ENCODE measurements at regions not wholly inside any gene's neighbourhood (a gene's known extent, or its start where the extent isn't known, plus 50 kb on each side); places are given as distances from the start of the nearest gene placed in this dataset.

DNA sequence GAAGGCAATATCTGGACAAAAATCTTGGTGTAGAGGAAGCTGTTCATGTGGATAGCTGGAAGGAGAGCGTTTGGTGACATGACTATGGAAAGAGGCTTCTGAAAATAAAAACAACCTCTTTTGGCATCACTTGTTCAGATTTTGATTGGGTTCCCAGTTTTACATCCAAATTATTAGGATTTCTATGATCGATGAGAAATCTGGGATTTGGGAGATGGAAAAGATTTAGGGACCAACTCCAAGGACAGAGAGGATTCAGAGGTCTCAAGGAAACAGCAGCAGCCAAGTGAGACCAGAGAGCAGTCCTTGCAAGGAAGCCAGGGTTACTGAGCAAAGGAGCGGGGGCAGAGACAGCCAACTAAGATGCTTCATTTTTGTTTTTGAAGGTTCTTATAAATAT lies 441.7 kb downstream of the TRIB2 start:
- TF ChIP-seq, protein P1, sequence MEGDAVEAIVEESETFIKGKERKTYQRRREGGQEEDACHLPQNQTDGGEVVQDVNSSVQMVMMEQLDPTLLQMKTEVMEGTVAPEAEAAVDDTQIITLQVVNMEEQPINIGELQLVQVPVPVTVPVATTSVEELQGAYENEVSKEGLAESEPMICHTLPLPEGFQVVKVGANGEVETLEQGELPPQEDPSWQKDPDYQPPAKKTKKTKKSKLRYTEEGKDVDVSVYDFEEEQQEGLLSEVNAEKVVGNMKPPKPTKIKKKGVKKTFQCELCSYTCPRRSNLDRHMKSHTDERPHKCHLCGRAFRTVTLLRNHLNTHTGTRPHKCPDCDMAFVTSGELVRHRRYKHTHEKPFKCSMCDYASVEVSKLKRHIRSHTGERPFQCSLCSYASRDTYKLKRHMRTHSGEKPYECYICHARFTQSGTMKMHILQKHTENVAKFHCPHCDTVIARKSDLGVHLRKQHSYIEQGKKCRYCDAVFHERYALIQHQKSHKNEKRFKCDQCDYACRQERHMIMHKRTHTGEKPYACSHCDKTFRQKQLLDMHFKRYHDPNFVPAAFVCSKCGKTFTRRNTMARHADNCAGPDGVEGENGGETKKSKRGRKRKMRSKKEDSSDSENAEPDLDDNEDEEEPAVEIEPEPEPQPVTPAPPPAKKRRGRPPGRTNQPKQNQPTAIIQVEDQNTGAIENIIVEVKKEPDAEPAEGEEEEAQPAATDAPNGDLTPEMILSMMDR (IDR thresholded peaks at IDR 0.05), result no peak
- no peak for TF ChIP-seq POLR2A (IDR thresholded peaks at IDR 0.05)
- Histone ChIP-seq H3K36me3 (replicated peaks in 1 of 2; ENCODE audit: insufficient read depth in 1 of 2, low read depth in 2 of 2) (no peaks in the 10 kb centered on the region), H3K27ac (no peak overlapping the region), H3K9me3 (no peaks in the 10 kb centered on the region), H3K4me1 (no peaks in the 10 kb centered on the region), H3K27me3 (no peaks in the 10 kb centered on the region), H3K4me3 (no peak overlapping the region)
- ATAC-seq (no peak), DNase-seq (no peak)
- intact Hi-C loops (cut with DNase I), result no loop called here
- WGBS, 2 donors, result 74 to 79% methylated on average over 3 of the region's 3 CpGs

DNA sequence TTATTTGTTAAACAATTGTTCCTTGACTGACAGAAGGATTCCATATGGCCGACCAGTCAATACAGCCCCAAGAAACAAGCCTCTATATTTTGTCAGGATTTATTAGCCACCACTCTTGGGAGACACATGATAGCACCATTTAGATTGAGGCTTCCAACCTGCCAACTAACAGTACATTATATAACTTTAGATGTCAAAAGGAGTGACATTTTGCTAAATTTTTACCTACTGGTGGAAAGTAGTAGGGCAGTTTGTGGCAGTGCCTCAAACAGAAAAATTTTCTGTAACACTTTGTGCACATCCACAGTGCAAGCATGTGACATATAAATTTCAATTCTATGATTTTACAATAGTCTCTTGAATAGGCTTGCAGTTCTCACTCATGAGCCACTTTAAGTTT lies 464.0 kb downstream of the TRIB2 start:
- DNase-seq, result no peak
- ATAC-seq, result no peak
- WGBS, 2 donors, result 78 to 79% methylated on average over 1 of the region's 1 CpG
- H3K27me3 ChIP-seq, result no peaks in the 10 kb centered on the region
- intact Hi-C loops (cut with DNase I), result no loop called here
- H3K27ac ChIP-seq, result no peak overlapping the region
- TF ChIP-seq, protein P1 (IDR thresholded peaks at IDR 0.05), result no peak
- no peak for TF ChIP-seq POLR2A (IDR thresholded peaks at IDR 0.05)
- no peaks in the 10 kb centered on the region for H3K4me1 ChIP-seq
- H3K4me3 ChIP-seq, result no peak overlapping the region
- H3K9me3 ChIP-seq, result no peaks in the 10 kb centered on the region
- no peaks in the 10 kb centered on the region for H3K36me3 ChIP-seq (replicated peaks in 1 of 2; ENCODE audit: insufficient read depth in 1 of 2, low read depth in 2 of 2)

DNA sequence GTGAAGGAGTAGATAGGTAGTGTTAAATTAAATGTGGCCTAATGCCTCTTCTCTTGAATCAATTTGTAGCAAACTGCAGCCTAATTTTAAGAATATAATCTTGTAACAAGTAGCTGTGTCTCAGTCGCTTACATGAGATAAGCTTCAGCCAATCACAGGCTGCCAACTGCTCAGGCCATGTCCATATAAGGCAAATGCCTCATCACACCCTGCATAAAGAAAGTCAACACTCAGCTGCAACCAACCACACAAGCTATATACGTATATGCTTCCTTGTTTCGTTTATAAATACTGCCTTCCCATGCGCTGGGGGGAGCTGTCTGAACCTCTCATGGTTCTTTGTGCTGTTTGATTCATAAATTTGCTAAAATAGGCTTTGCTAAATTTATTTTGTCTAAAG lies 476.3 kb downstream of the TRIB2 start:
- no peak for ATAC-seq

DNA sequence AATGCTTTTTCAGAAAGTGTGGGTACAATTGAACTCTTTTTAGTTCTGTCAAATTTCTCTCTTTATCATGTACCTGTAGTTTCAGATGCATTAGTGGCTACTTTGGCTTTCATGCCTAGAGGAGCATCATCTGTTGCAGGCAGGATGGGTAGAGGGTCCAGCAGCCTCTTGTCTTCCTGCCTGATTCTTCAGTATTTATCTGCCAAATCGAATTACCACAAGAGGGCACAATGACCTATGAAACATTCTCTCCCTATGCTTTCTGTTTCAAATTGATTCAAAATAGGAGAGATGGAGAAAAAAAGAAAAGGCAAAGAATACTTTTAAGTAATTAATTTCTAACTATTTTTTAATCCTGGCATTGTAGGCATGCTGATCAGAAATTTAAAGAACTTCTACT lies 477.2 kb downstream of the TRIB2 start:
- DNase-seq (no peak), ATAC-seq (no peak)
- no peak for TF ChIP-seq POLR2A (IDR thresholded peaks at IDR 0.05)
- TF ChIP-seq, protein P1 (IDR thresholded peaks at IDR 0.05), result peak in 6 of 7 experiments; percentile 26 to 50 (median 41)
- 0% methylated on average over 1 of the region's 1 CpG for WGBS, 2 donors
- H3K27ac ChIP-seq, result no peak overlapping the region
- H3K4me1 ChIP-seq, result no peaks in the 10 kb centered on the region
- no peaks in the 10 kb centered on the region for H3K9me3 ChIP-seq
- intact Hi-C loops (cut with DNase I), result no loop called here
- no peak overlapping the region for H3K4me3 ChIP-seq
- H3K27me3 ChIP-seq, result no peaks in the 10 kb centered on the region
- H3K36me3 ChIP-seq (replicated peaks in 1 of 2; ENCODE audit: insufficient read depth in 1 of 2, low read depth in 2 of 2), result no peaks in the 10 kb centered on the region

More for the DNA sequence above, 476.3 kb downstream of the TRIB2 start:
- Histone ChIP-seq H3K27ac (no peak overlapping the region), H3K4me1 (no peaks in the 10 kb centered on the region), H3K27me3 (no peaks in the 10 kb centered on the region), H3K9me3 (no peaks in the 10 kb centered on the region), H3K4me3 (no peak overlapping the region), H3K36me3 (replicated peaks in 1 of 2; ENCODE audit: insufficient read depth in 1 of 2, low read depth in 2 of 2) (no peaks in the 10 kb centered on the region)
- TF ChIP-seq, protein P1 (IDR thresholded peaks at IDR 0.05), result no peak
- TF ChIP-seq POLR2A (IDR thresholded peaks at IDR 0.05), result no peak
- no peak for DNase-seq
- intact Hi-C loops (cut with DNase I), result no loop called here
- 53% methylated on average over 4 of the region's 4 CpGs for WGBS, 2 donors

DNA sequence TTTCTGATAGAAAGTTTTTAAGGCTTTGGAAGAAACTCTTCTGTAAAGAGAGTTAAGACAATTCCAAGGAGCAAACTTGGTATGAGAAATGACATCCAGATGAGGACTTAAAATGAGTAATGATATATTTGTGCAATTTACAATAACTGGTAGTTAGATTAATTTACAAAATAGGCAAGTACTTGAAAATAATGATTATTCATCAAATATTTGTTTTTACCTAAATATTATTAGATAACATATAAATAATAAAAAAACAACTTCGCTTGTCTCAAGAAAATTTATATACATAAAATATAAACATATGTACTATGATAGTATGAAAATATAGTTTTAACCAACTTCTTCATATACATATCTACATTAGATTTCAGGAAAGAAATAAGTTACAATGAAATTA lies 478.5 kb downstream of the TRIB2 start:
- intact Hi-C loops (cut with DNase I), result no loop called here
- WGBS, 2 donors, result 86 to 95% methylated on average over 1 of the region's 1 CpG
- H3K36me3 ChIP-seq (replicated peaks in 1 of 2; ENCODE audit: insufficient read depth in 1 of 2, low read depth in 2 of 2), result no peaks in the 10 kb centered on the region

More for the DNA sequence above, 478.5 kb downstream of the TRIB2 start:
- Histone ChIP-seq H3K4me1 (no peaks in the 10 kb centered on the region), H3K27me3 (no peaks in the 10 kb centered on the region), H3K27ac (no peak overlapping the region), H3K4me3 (no peak overlapping the region), H3K9me3 (no peaks in the 10 kb centered on the region)
- TF ChIP-seq, protein P1 (IDR thresholded peaks at IDR 0.05), result no peak
- TF ChIP-seq POLR2A (IDR thresholded peaks at IDR 0.05), result no peak
- DNase-seq (no peak), ATAC-seq (no peak)

Measured in body of pancreas (tissue), 4 donors.